ENCODE measurements at regions not wholly inside any gene's neighbourhood (a gene's known extent, or its start where the extent isn't known, plus 50 kb on each side); places are given as distances from the start of the nearest gene placed in this dataset.
"Not testable (repeated sequence)": the region's sequence is repeated elsewhere in the genome, so short reads cannot be mapped to it uniquely, and the experiment has no call there.

- no peak for DNase-seq
Observed at GRCh38 chr1:43108080-43108479, 64.0 kb downstream of the EBNA1BP2 start.

- DNase-seq = no peak
Observed at GRCh38 chr1:43107664-43108063, 64.4 kb downstream of the EBNA1BP2 start.

- no peak for DNase-seq
Observed at GRCh38 chr1:43104027-43104763, 67.9 kb downstream of the EBNA1BP2 start.

- DNase-seq = no peak
Observed at GRCh38 chr1:43101061-43101460, 71.0 kb downstream of the EBNA1BP2 start.

GRCh38 chr1:43098200-43098599 lies 73.9 kb downstream of the EBNA1BP2 start:
- DNase-seq = no peak

GRCh38 chr1:43096528-43096927 lies 75.6 kb downstream of the EBNA1BP2 start:
- DNase-seq = not testable (repeated sequence)

GRCh38 chr1:43090812-43091211 lies 81.3 kb downstream of the EBNA1BP2 start:
- not testable (repeated sequence) for DNase-seq

- DNase-seq = not testable (repeated sequence)
Observed at GRCh38 chr1:43090157-43090556, 81.9 kb downstream of the EBNA1BP2 start.

GRCh38 chr1:43083375-43083891 lies 88.7 kb downstream of the EBNA1BP2 start:
- DNase-seq = no peak

GRCh38 chr1:43082740-43083139 lies 89.3 kb downstream of the EBNA1BP2 start:
- no peak for DNase-seq

- no peak for DNase-seq
Observed at GRCh38 chr1:43077273-43077672, 94.8 kb downstream of the EBNA1BP2 start.

- DNase-seq = no peak
Observed at GRCh38 chr1:43074709-43075108, 97.4 kb downstream of the EBNA1BP2 start.

- no peak for DNase-seq
Observed at GRCh38 chr1:43074244-43074643, 97.8 kb downstream of the EBNA1BP2 start.

GRCh38 chr1:43073490-43074230 lies 98.4 kb downstream of the EBNA1BP2 start:
- DNase-seq = peak; percentile 86

GRCh38 chr1:43072314-43072713 lies 99.8 kb downstream of the EBNA1BP2 start:
- peak; percentile 40 for DNase-seq

- DNase-seq = peak; percentile 51
Observed at GRCh38 chr1:43071241-43071640, 100.8 kb downstream of the EBNA1BP2 start.

- peak; percentile 55 for DNase-seq
Observed at GRCh38 chr1:43069461-43070050, 102.5 kb downstream of the EBNA1BP2 start.

- peak; percentile 59 for DNase-seq
Observed at GRCh38 chr1:43068911-43069310, 103.2 kb downstream of the EBNA1BP2 start.

- DNase-seq = peak; percentile 63
Observed at GRCh38 chr1:43067977-43068751, 103.9 kb downstream of the EBNA1BP2 start.

- no peak for DNase-seq
Observed at GRCh38 chr1:43067233-43067745, 104.8 kb downstream of the EBNA1BP2 start.

- DNase-seq = no peak
Observed at GRCh38 chr1:43066578-43066977, 105.5 kb downstream of the EBNA1BP2 start.

GRCh38 chr1:43065616-43066399 lies 106.3 kb downstream of the EBNA1BP2 start:
- peak; percentile 28 for DNase-seq

Measured in activated CD8-positive, alpha-beta memory T cell treated with anti-CD3 and anti-CD28 coated beads for 24 hours (primary cell).